HCT116 (cell line): ENCODE measurements at regions not wholly inside any gene's neighbourhood (a gene's known extent, or its start where the extent isn't known, plus 50 kb on each side); places are given as distances from the start of the nearest gene placed in this dataset.

Source experiments
- ATAC-seq: fragments of 200-7000 bp; cut with Tn5 transposase; 2 replicates; pipeline ENCODE4 v1.9.1; 2020; ENCODE audit warnings: mild to moderate bottlenecking, moderate library complexity
- BruUV-seq: library from RNA; stranded (reverse); fragments of 400-500 nt; replicated peaks from 2 replicates; lab custom pipeline; 2021; lab: Mats Ljungman, UMichigan
- CTCF ChIA-PET: fragments of 300-600 bp; sonication (Branson Sonifier 250); formaldehyde crosslinking; loops from one replicate; lab custom pipeline; 2021; ENCODE audit warnings: antibody characterized with exemption; lab: Charles Lee
- POLR2A ChIA-PET: fragments of 300-600, 350-600 bp; sonication (Branson Sonifier 250); formaldehyde crosslinking; loops from one replicate; lab custom pipeline; 2021; ENCODE audit warnings: antibody characterized with exemption; lab: Charles Lee
- RAD21 ChIA-PET, 2 experiments: fragments of 300-600 bp; sonication (Branson Sonifier 250); formaldehyde crosslinking; loops; one replicate each; lab custom pipeline; 2023; ENCODE audit warnings: low total read pairs in 2 of 2; ENCODE audit not compliant: uncharacterized antibody in 2 of 2, unreplicated experiment in 2 of 2, low non-redundant PET in 1 of 2; lab: Charles Lee
- DNase-seq: peaks from one replicate; pipeline ENCODE4 v3.0.0-alpha.2; 2010; ENCODE audit warnings: low read depth, low spot score
- H2AFZ ChIP-seq: fragments of 200-600 bp; shearing (Covaris generic), sonication (generic); 2 replicates; pipeline ENCODE4 v1.6.1; 2017; ENCODE audit warnings: low read depth, mixed run types, mixed read lengths, antibody characterized with exemption, low read length; ENCODE audit not compliant: poor library complexity, severe bottlenecking
- H3K27ac ChIP-seq: 2 replicates; pipeline ENCODE4 v1.5.1; 2012; ENCODE audit warnings: low read depth, low read length
- H3K27me3 ChIP-seq: fragments of 200-600 bp; sonication (generic); 2 replicates; pipeline ENCODE4 v1.6.1; 2016; ENCODE audit warnings: mixed run types, low read length, mixed read lengths; ENCODE audit not compliant: insufficient read depth
- H3K36me3 ChIP-seq, 2 experiments: fragments of 200-500 bp in 1 of 2; fragments of 200-600 bp in 1 of 2; sonication (Bioruptor generic) in 1 of 2; sonication (generic) in 1 of 2; 2 replicates each; pipeline versions ENCODE4 v1.5.1 to v1.6.1; 2014 to 2016; ENCODE audit warnings: low read length in 2 of 2, inconsistent platforms in 1 of 2, mixed read lengths in 1 of 2, mixed run types in 1 of 2; ENCODE audit not compliant: insufficient read depth in 2 of 2, control insufficient read depth in 1 of 2
- H3K4me1 ChIP-seq, 2 experiments: fragments of 200-600 bp in 1 of 2; sonication (generic) in 1 of 2; 2 replicates each; pipeline versions ENCODE4 v1.5.1 to v1.6.1; 2012 to 2017; ENCODE audit warnings: low read length in 2 of 2, inconsistent platforms in 1 of 2, mild to moderate bottlenecking in 1 of 2, mixed read lengths in 1 of 2, mixed run types in 1 of 2, moderate library complexity in 1 of 2; ENCODE audit not compliant: insufficient read depth in 2 of 2, control insufficient read depth in 1 of 2
- H3K4me2 ChIP-seq: fragments of 200-600 bp; sonication (generic); 2 replicates; pipeline ENCODE4 v1.6.1; 2017; ENCODE audit warnings: mixed run types, low read length, mixed read lengths
- H3K4me3 ChIP-seq, 2 experiments: fragments of 200-600 bp in 1 of 2; sonication (generic) in 1 of 2; replicated peaks in 1 of 2; 2 replicates each; pipeline ENCODE4 v1.5.1; 2011 to 2016; ENCODE audit warnings: low read length in 2 of 2, control low read depth in 1 of 2, low read depth in 1 of 2, mild to moderate bottlenecking in 1 of 2, mixed read lengths in 1 of 2, mixed run types in 1 of 2
- H3K79me2 ChIP-seq: fragments of 200-600 bp; sonication (generic); 2 replicates; pipeline ENCODE4 v1.6.1; 2017; ENCODE audit warnings: mild to moderate bottlenecking, mixed run types, low read length, moderate library complexity, mixed read lengths; ENCODE audit not compliant: insufficient read depth
- H3K9ac ChIP-seq: fragments of 200-600 bp; sonication (generic); 2 replicates; pipeline ENCODE4 v1.6.1; 2016; ENCODE audit warnings: low read length, mixed read lengths
- H3K9me2 ChIP-seq: fragments of 200-600 bp; sonication (generic), shearing (Covaris generic); 2 replicates; pipeline ENCODE4 v1.6.1; 2017; ENCODE audit warnings: mixed run types, mild to moderate bottlenecking, moderate library complexity; ENCODE audit not compliant: insufficient read depth
- H3K9me3 ChIP-seq, 2 experiments: fragments of 200-500 bp in 1 of 2; fragments of 200-600 bp in 1 of 2; sonication (Bioruptor generic) in 1 of 2; sonication (generic) in 1 of 2; 2 replicates each; pipeline ENCODE4 v1.6.1; 2014 to 2017; ENCODE audit warnings: low read length in 2 of 2, mixed read lengths in 2 of 2, inconsistent platforms in 1 of 2, low read depth in 1 of 2, mild to moderate bottlenecking in 1 of 2, mixed run types in 1 of 2, moderate library complexity in 1 of 2; ENCODE audit not compliant: control insufficient read depth in 1 of 2, insufficient read depth in 1 of 2
- H4K20me1 ChIP-seq: fragments of 200-600 bp; sonication (generic), shearing (Covaris generic); 2 replicates; pipeline ENCODE4 v1.6.1; 2017; ENCODE audit warnings: mixed run types, mild to moderate bottlenecking, moderate library complexity; ENCODE audit not compliant: insufficient read depth
- CBX3 ChIP-seq: IDR thresholded peaks from 2 replicates; pipeline ENCODE4 v1.6.1; 2012; ENCODE audit warnings: low read depth
- EGR1 ChIP-seq: IDR thresholded peaks from 2 replicates; pipeline ENCODE4 v1.6.1; 2012; ENCODE audit warnings: low read depth
- ELF1 ChIP-seq: IDR thresholded peaks from 2 replicates; pipeline ENCODE4 v1.6.1; 2012; ENCODE audit warnings: low read depth, borderline replicate concordance
- EZH2phosphoT487 ChIP-seq: fragments of 200-600 bp; IDR thresholded peaks from 2 replicates; pipeline ENCODE4 v1.6.1; 2018; ENCODE audit warnings: antibody characterized with exemption, borderline replicate concordance
- FOSL1 ChIP-seq: IDR thresholded peaks from 2 replicates; pipeline ENCODE4 v1.6.1; 2012; ENCODE audit warnings: low read depth
- JUND ChIP-seq: IDR thresholded peaks from 2 replicates; pipeline ENCODE4 v1.6.1; 2012
- POLR2A ChIP-seq: IDR thresholded peaks from 2 replicates; pipeline ENCODE4 v1.7.0; 2011; ENCODE audit warnings: borderline replicate concordance; ENCODE audit not compliant: insufficient read depth, insufficient read length; ENCODE audit errors: extremely low read depth
- POLR2AphosphoS5 ChIP-seq: IDR thresholded peaks from 2 replicates; pipeline ENCODE4 v1.6.1; 2011; ENCODE audit warnings: mild to moderate bottlenecking, low read depth, low read length, moderate library complexity
- RAD21 ChIP-seq: IDR thresholded peaks from 2 replicates; pipeline ENCODE4 v1.6.1; 2012; ENCODE audit warnings: low read depth, mild to moderate bottlenecking
- SIN3A ChIP-seq: IDR thresholded peaks from 2 replicates; pipeline ENCODE4 v1.6.1; 2012; ENCODE audit warnings: low read depth
- SP1 ChIP-seq: IDR thresholded peaks from 2 replicates; pipeline ENCODE4 v1.6.1; 2012; ENCODE audit warnings: low read depth
- SRF ChIP-seq: IDR thresholded peaks from 2 replicates; pipeline ENCODE4 v1.6.1; 2012; ENCODE audit warnings: low read depth
- TCF7L2 ChIP-seq: IDR thresholded peaks from 2 replicates; pipeline ENCODE4 v1.7.0; 2011; ENCODE audit warnings: borderline replicate concordance, inconsistent platforms; ENCODE audit not compliant: insufficient read depth, insufficient read length; ENCODE audit errors: extremely low read depth
- YY1 ChIP-seq: IDR thresholded peaks from 2 replicates; pipeline ENCODE4 v1.6.1; 2011; ENCODE audit warnings: low read length, low read depth, moderate library complexity, mild to moderate bottlenecking; ENCODE audit not compliant: insufficient replicate concordance; ENCODE audit errors: extremely low read depth
- ZFX ChIP-seq: fragments of 450-650 bp; IDR thresholded peaks from 2 replicates; pipeline ENCODE4 v1.6.1; 2017
- intact Hi-C: fragments of 100-400 bp; cut with micrococcal nuclease; formaldehyde crosslinking; loops from 2 replicates; pipeline ENCODE4 v1.10.0; 2022
- TF ChIP-seq, protein P1 (sequence below), 3 experiments: fragments of 200-600 bp in 1 of 3; sonication (generic) in 1 of 3; IDR thresholded peaks in 2 of 3; conservative IDR thresholded peaks in 1 of 3; 2 replicates each; pipeline ENCODE4 v1.5.1; 2012 to 2017; ENCODE audit warnings: low read depth in 2 of 3, low read length in 2 of 3, antibody characterized with exemption in 1 of 3, borderline replicate concordance in 1 of 3, control low read depth in 1 of 3, mild to moderate bottlenecking in 1 of 3, mixed read lengths in 1 of 3, mixed run types in 1 of 3, moderate library complexity in 1 of 3; ENCODE audit not compliant: insufficient read depth in 1 of 3
- TF ChIP-seq, protein P2 (sequence below): IDR thresholded peaks from 2 replicates; pipeline ENCODE4 v1.6.1; 2012
- TF ChIP-seq, protein P3 (sequence below): IDR thresholded peaks from 2 replicates; pipeline ENCODE4 v1.6.1; 2012

DNA sequence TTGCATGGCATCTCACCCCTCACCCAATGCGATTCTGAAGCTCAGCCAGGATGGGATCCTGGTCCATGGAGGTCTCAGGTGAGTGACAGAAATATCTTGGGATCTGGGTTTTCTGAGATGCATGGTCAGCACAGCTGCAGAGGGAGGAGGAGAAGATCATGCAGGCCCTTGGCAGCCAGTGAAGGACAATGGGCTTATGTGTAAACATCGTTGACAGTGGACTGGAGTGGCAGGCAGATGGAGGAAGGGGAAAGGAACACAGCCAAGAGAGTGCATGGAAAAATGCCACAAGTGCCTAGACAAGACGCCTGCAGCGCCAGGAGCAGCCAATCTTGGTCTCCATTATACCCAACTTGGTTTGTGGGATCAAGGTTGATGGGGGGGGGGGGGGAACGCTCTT lies 347.9 kb downstream of the MCTP2 start:
- Histone ChIP-seq H3K9ac (no peak overlapping the region), H3K4me3 (no peak overlapping the region), H3K4me1 (no peaks in the 10 kb centered on the region), H3K9me3 (no peaks in the 10 kb centered on the region), H4K20me1 (no peaks in the 10 kb centered on the region), H3K9me2 (no peaks in the 10 kb centered on the region), H3K27ac (no peak overlapping the region), H2AFZ (no peak overlapping the region), H3K79me2 (no peaks in the 10 kb centered on the region), H3K27me3 (peaks cover 4% of the 10 kb centered on the region; the same call in 1 of the 2 replicates), H3K36me3 (no peaks in the 10 kb centered on the region), H3K4me2 (no peak overlapping the region)
- intact Hi-C loops: loop anchor here (10.0 kb wide), 1 partner anchor 414 kb away; no protein-coding TSS in a partner anchor
- CTCF ChIA-PET: no interaction called here
- no peak for DNase-seq
- BruUV-seq: no TSS peak
- ATAC-seq: no peak
- POLR2A ChIA-PET: no interaction called here
- no peak for TF ChIP-seq JUND
- no peak for TF ChIP-seq EZH2phosphoT487
- no peak for TF ChIP-seq FOSL1
- no peak for TF ChIP-seq TCF7L2
- RAD21 ChIA-PET: no interaction called here

DNA sequence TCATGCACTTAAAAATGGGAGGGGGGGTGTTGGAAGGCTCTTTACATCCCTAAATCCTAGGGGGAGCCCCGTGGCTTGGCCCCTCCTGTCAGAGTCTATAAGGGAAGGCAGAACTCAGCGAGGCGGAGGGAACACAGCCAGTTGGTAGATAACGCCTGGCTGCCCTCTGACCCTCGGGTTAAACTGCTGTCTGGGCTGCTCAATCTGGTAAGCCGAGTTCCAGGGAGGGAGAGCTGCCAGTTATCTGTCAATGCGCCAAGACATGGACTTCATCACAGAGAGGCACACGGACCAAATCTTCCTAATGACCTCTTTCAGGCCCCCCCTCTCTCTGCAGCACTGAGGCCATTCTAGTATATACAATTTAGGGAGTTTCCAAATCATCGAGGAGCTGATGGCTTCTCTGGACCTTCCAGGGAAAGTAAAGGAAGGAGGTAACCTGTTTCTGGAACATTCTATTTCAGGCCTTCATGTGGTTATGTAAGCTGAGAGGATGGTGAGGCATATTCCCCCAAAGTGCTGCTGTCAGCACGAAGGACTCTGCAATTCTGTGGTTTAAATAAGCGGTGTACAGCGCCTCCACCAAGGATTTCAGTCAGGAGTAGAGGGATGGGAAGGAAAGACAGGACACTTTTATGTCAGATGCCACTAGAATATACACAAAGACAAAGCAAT lies 349.0 kb downstream of the MCTP2 start:
- Histone ChIP-seq H2AFZ (no peak overlapping the region), H3K4me3 (no peak overlapping the region), H3K4me1 (no peaks in the 10 kb centered on the region), H3K27me3 (peaks cover 4% of the 10 kb centered on the region; the same call in 1 of the 2 replicates), H4K20me1 (no peaks in the 10 kb centered on the region), H3K4me2 (no peak overlapping the region), H3K27ac (no peak overlapping the region), H3K9ac (no peak overlapping the region), H3K9me3 (no peaks in the 10 kb centered on the region), H3K9me2 (no peaks in the 10 kb centered on the region), H3K36me3 (no peaks in the 10 kb centered on the region), H3K79me2 (no peaks in the 10 kb centered on the region)
- intact Hi-C loops: loop anchor here (5.0 to 10.0 kb wide), 2 partner anchors 168 to 714 kb away; no protein-coding TSS in a partner anchor
- DNase-seq: no peak
- RAD21 ChIA-PET: no interaction called here
- ATAC-seq: no peak
- POLR2A ChIA-PET: no interaction called here
- CTCF ChIA-PET: interaction anchor here (0.6 kb wide), 1 partner anchor 14 kb away, joined by 3 read pairs; no protein-coding TSS in a partner anchor
- no TSS peak for BruUV-seq
- TF ChIP-seq SIN3A (no peak), RAD21 (no peak), ELF1 (no peak), ZFX (no peak), EZH2phosphoT487 (no peak), YY1 (no peak), EGR1 (no peak), POLR2A (no peak), SP1 (no peak), TCF7L2 (no peak), FOSL1 (no peak), SRF (no peak), CBX3 (no peak), POLR2AphosphoS5 (no peak), JUND (no peak)
- TF ChIP-seq, protein P1, sequence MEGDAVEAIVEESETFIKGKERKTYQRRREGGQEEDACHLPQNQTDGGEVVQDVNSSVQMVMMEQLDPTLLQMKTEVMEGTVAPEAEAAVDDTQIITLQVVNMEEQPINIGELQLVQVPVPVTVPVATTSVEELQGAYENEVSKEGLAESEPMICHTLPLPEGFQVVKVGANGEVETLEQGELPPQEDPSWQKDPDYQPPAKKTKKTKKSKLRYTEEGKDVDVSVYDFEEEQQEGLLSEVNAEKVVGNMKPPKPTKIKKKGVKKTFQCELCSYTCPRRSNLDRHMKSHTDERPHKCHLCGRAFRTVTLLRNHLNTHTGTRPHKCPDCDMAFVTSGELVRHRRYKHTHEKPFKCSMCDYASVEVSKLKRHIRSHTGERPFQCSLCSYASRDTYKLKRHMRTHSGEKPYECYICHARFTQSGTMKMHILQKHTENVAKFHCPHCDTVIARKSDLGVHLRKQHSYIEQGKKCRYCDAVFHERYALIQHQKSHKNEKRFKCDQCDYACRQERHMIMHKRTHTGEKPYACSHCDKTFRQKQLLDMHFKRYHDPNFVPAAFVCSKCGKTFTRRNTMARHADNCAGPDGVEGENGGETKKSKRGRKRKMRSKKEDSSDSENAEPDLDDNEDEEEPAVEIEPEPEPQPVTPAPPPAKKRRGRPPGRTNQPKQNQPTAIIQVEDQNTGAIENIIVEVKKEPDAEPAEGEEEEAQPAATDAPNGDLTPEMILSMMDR (IDR thresholded peaks at IDR 0.05 in 2 of 3, conservative IDR thresholded peaks at IDR 0.05 in 1 of 3; ENCODE audit: borderline replicate concordance in 1 of 3, insufficient read depth in 1 of 3, low read depth in 2 of 3, low read length in 2 of 3): no peak
- TF ChIP-seq, protein P2, sequence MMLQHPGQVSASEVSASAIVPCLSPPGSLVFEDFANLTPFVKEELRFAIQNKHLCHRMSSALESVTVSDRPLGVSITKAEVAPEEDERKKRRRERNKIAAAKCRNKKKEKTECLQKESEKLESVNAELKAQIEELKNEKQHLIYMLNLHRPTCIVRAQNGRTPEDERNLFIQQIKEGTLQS: no peak
- TF ChIP-seq, protein P3, sequence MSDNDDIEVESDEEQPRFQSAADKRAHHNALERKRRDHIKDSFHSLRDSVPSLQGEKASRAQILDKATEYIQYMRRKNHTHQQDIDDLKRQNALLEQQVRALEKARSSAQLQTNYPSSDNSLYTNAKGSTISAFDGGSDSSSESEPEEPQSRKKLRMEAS: no peak
